K562 (cell line): ENCODE measurements at regions not wholly inside any gene's neighbourhood (a gene's known extent, or its start where the extent isn't known, plus 50 kb on each side); places are given as distances from the start of the nearest gene placed in this dataset.

Source experiments
- ATAC-seq: fragments of 200-7000 bp; cut with Tn5 transposase; 3 replicates; pipeline ENCODE4 v1.9.1; 2020; ENCODE audit warnings: moderate library complexity
- BruUV-seq: library from RNA; stranded (reverse); fragments of 400-500 nt; replicated peaks from 2 replicates; lab custom pipeline; 2021; lab: Mats Ljungman, UMichigan
- CTCF ChIA-PET: fragments of 300-600 bp; formaldehyde crosslinking; extraction: SDS; loops from one replicate; lab custom pipeline; 2021; ENCODE audit warnings: low intra/inter-chr PET ratio; lab: Yijun Ruan, JAX
- POLR2A ChIA-PET: fragments of 300-600, 350-650 bp; sonication (Branson Sonifier 250); formaldehyde crosslinking; extraction: SDS; loops from one replicate; lab custom pipeline; 2021; ENCODE audit warnings: antibody characterized with exemption, inconsistent platforms; lab: Yijun Ruan, JAX
- DNase-seq, 4 experiments: peaks; one replicate each; pipeline versions ENCODE4 v3.0.0 to v3.0.0-alpha.2; 2011 to 2018; ENCODE audit warnings: low spot score in 3 of 4, mixed read lengths in 3 of 4; ENCODE audit errors: extremely low read depth in 1 of 4
- FAIRE-seq: peaks from 2 replicates; lab custom pipeline; 2011; peaks lifted over from hg19 to GRCh38; lab: Jason Lieb, UNC
- H2AFZ ChIP-seq: 2 replicates; pipeline ENCODE4 v1.6.0; 2011; ENCODE audit warnings: low read depth, low read length, control low read depth, inconsistent platforms
- H3K27ac ChIP-seq: fragments of 200-600 bp; 3 replicates; pipeline ENCODE4 v1.8.0; 2011; ENCODE audit warnings: low read depth, mild to moderate bottlenecking, control low read depth, inconsistent platforms, low read length, moderate library complexity, mixed read lengths; ENCODE audit errors: extremely low read depth
- H3K27me3 ChIP-seq, 2 experiments: fragments of 300-600 bp in 1 of 2; 2 replicates in 1 of 2; 3 replicates in 1 of 2; pipeline versions ENCODE4 v1.6.0 to v1.8.0; 2011; ENCODE audit warnings: inconsistent platforms in 2 of 2, low read length in 2 of 2, mild to moderate bottlenecking in 1 of 2, mixed read lengths in 1 of 2, moderate library complexity in 1 of 2; ENCODE audit not compliant: control insufficient read depth in 2 of 2, insufficient read depth in 2 of 2
- H3K36me3 ChIP-seq: fragments of 300-600 bp; 3 replicates; pipeline ENCODE4 v1.8.0; 2011; ENCODE audit warnings: mild to moderate bottlenecking, low read length, inconsistent platforms; ENCODE audit not compliant: control insufficient read depth, insufficient read depth
- H3K4me1 ChIP-seq, 2 experiments: fragments of 200-600 bp in 1 of 2; replicated peaks in 1 of 2; 2 replicates in 1 of 2; 3 replicates in 1 of 2; pipeline versions ENCODE4 v1.5.1 to v1.8.0; 2011; ENCODE audit warnings: inconsistent platforms in 2 of 2, low read length in 2 of 2, mild to moderate bottlenecking in 1 of 2, mixed read lengths in 1 of 2, moderate library complexity in 1 of 2; ENCODE audit not compliant: control insufficient read depth in 2 of 2, insufficient read depth in 2 of 2
- H3K4me2 ChIP-seq: 2 replicates; pipeline ENCODE4 v1.6.1; 2011; ENCODE audit warnings: low read length, control low read depth, inconsistent platforms, mixed read lengths; ENCODE audit not compliant: insufficient read depth
- H3K4me3 ChIP-seq: fragments of 200-600 bp; sonication (generic), shearing (Covaris generic); 2 replicates; pipeline ENCODE4 v1.5.1; 2016; ENCODE audit warnings: control low read depth, inconsistent platforms
- H3K79me2 ChIP-seq: fragments of 200-600 bp; 3 replicates; pipeline ENCODE4 v1.8.0; 2011; ENCODE audit warnings: low read length, inconsistent platforms; ENCODE audit not compliant: control insufficient read depth, insufficient read depth
- H3K9ac ChIP-seq, 2 experiments: 2 replicates each; pipeline versions ENCODE4 v1.6.0 to v1.6.1; 2011; ENCODE audit warnings: low read depth in 2 of 2, low read length in 2 of 2, control low read depth in 1 of 2, inconsistent platforms in 1 of 2, mild to moderate bottlenecking in 1 of 2, mixed read lengths in 1 of 2; ENCODE audit not compliant: insufficient read depth in 1 of 2
- H3K9me1 ChIP-seq: one replicate; pipeline ENCODE4 v1.6.0; 2011; ENCODE audit warnings: inconsistent platforms, mild to moderate bottlenecking, low read length, moderate library complexity; ENCODE audit not compliant: control insufficient read depth, insufficient read depth
- H3K9me3 ChIP-seq: replicated peaks from 2 replicates; pipeline ENCODE4 v1.5.1; 2011; ENCODE audit warnings: low read depth, low read length, inconsistent platforms; ENCODE audit not compliant: control insufficient read depth, insufficient read depth
- H4K20me1 ChIP-seq: replicated peaks from 2 replicates; pipeline ENCODE4 v1.6.1; 2011; ENCODE audit warnings: low read length, inconsistent platforms, mixed read lengths; ENCODE audit not compliant: control insufficient read depth, insufficient read depth
- BCL6 ChIP-seq: fragments of 250-450 bp; sonication (Bioruptor Pico); IDR thresholded peaks from 2 replicates; pipeline ENCODE4 v1.4.0; 2020
- BHLHE40 ChIP-seq: IDR thresholded peaks from 2 replicates; pipeline ENCODE4 v1.6.1; 2011; ENCODE audit warnings: low read length, improper control_type of control experiment
- CBFA2T3 ChIP-seq: fragments of 450-650 bp; IDR thresholded peaks from 2 replicates; pipeline ENCODE4 v1.6.1; 2017
- KHSRP ChIP-seq: fragments of 450-650 bp; IDR thresholded peaks from 2 replicates; pipeline ENCODE4 v1.6.1; 2017
- KLF1 ChIP-seq: fragments of 450-650 bp; IDR thresholded peaks from 2 replicates; pipeline ENCODE4 v1.6.1; 2016; ENCODE audit warnings: missing genetic modification characterization, missing compliant biosample characterization
- NCOA2 ChIP-seq, 2 experiments: fragments of 450-650 bp; IDR thresholded peaks; 2 replicates each; pipeline ENCODE4 v1.6.1; 2018; ENCODE audit warnings: mild to moderate bottlenecking in 2 of 2, moderate library complexity in 1 of 2; ENCODE audit not compliant: partially characterized antibody in 2 of 2
- NFXL1 ChIP-seq: fragments of 450-650 bp; formaldehyde crosslinking; IDR thresholded peaks from 2 replicates; pipeline ENCODE4 v1.4.0; 2021; ENCODE audit warnings: mild to moderate bottlenecking
- PML ChIP-seq: IDR thresholded peaks from 2 replicates; pipeline ENCODE4 v1.6.1; 2012; ENCODE audit warnings: low read length, inconsistent platforms
- POLR3G ChIP-seq: IDR thresholded peaks from 2 replicates; pipeline ENCODE4 v1.6.1; 2011; ENCODE audit not compliant: insufficient read length, insufficient replicate concordance; ENCODE audit errors: extremely low read depth
- RB1 ChIP-seq: fragments of 450-650 bp; IDR thresholded peaks from 2 replicates; pipeline ENCODE4 v1.6.1; 2017; ENCODE audit warnings: low read depth, mild to moderate bottlenecking
- RBM14 ChIP-seq: fragments of 200-400 bp; formaldehyde crosslinking; IDR thresholded peaks from 2 replicates; pipeline ENCODE4 v1.6.1; 2018; ENCODE audit warnings: low read depth, mild to moderate bottlenecking, low read length, moderate library complexity, borderline replicate concordance; ENCODE audit not compliant: insufficient read depth
- SP2 ChIP-seq: IDR thresholded peaks from 2 replicates; pipeline ENCODE4 v1.6.1; 2011; ENCODE audit warnings: mild to moderate bottlenecking, low read depth, low read length, moderate library complexity; ENCODE audit not compliant: poor library complexity, severe bottlenecking; ENCODE audit errors: extremely low read depth
- TARDBP ChIP-seq: fragments of 450-650 bp; IDR thresholded peaks from 2 replicates; pipeline ENCODE4 v1.6.1; 2016
- XRCC4 ChIP-seq: IDR thresholded peaks from one replicate; pipeline ENCODE4 v1.6.1; 2011; ENCODE audit not compliant: insufficient read depth, insufficient read length; ENCODE audit errors: extremely low read depth
- ZBTB1 ChIP-seq: sonication (generic); formaldehyde crosslinking; IDR thresholded peaks from 2 replicates; pipeline ENCODE4 v1.8.1; 2023; ENCODE audit warnings: missing genetic modification reagents, low read depth, mild to moderate bottlenecking, borderline replicate concordance
- ZBTB17 ChIP-seq: fragments of 450-650 bp; formaldehyde crosslinking; IDR thresholded peaks from 2 replicates; pipeline ENCODE4 v1.4.0; 2020; ENCODE audit warnings: mild to moderate bottlenecking
- ZNF124 ChIP-seq: sonication (generic); formaldehyde crosslinking; IDR thresholded peaks from 2 replicates; pipeline ENCODE4 v1.8.1; 2022; ENCODE audit warnings: missing genetic modification reagents
- ZNF212 ChIP-seq: fragments of 450-650 bp; formaldehyde crosslinking; IDR thresholded peaks from 2 replicates; pipeline ENCODE4 v1.4.0; 2020; ENCODE audit warnings: mild to moderate bottlenecking
- ZNF217 ChIP-seq: sonication (generic); formaldehyde crosslinking; IDR thresholded peaks from 2 replicates; pipeline ENCODE4 v1.8.0; 2022; ENCODE audit warnings: mild to moderate bottlenecking, missing genetic modification reagents
- ZNF280B ChIP-seq: fragments of 250-450 bp; sonication (Bioruptor Pico); IDR thresholded peaks from 2 replicates; pipeline ENCODE4 v1.5.1; 2021; ENCODE audit warnings: mild to moderate bottlenecking
- ZNF354B ChIP-seq: fragments of 250-450 bp; sonication (Bioruptor Pico); IDR thresholded peaks from 2 replicates; pipeline ENCODE4 v1.4.0; 2020
- ZNF77 ChIP-seq: fragments of 250-450 bp; sonication (Bioruptor Pico); IDR thresholded peaks from 2 replicates; pipeline ENCODE4 v1.5.0; 2020
- WGBS: fragments of 100-300 bp; shearing (Covaris generic); methylation state at CpG from one replicate; pipeline ENCODE4 v1.1.6; 2016; ENCODE audit warnings: low coverage, mixed read lengths; ENCODE audit not compliant: insufficient coverage; ENCODE audit errors: missing lambda C conversion rate; 5-methylcytosine and 5-hydroxymethylcytosine counted together
- in situ Hi-C: fragments of 300-500 bp; cut with MboI; formaldehyde crosslinking; loops from 4 replicates; pipeline ENCODE4 v1.15.0; 2018; ENCODE audit warnings: inconsistent platforms, mixed read lengths
- intact Hi-C: fragments of 100-400 bp; cut with micrococcal nuclease; formaldehyde crosslinking; loops from 2 replicates; pipeline ENCODE4 v1.14.2; 2022

- TF ChIP-seq POLR3G (no peak), SP2 (no peak), PML (no peak)
- TF ChIP-seq, all 486 proteins: peak for 0
These were observed 178.7 kb upstream of the EMCN start (continued) for GRCh38 chr4:100696531-100696930.

- no peaks in the 10 kb centered on the region for H3K9me3 ChIP-seq
- POLR2A ChIA-PET: no interaction called here
- no peaks in the 10 kb centered on the region for H4K20me1 ChIP-seq
- no peaks in the 10 kb centered on the region for H3K9me1 ChIP-seq
- no peaks in the 10 kb centered on the region for H3K36me3 ChIP-seq
- in situ Hi-C loops: no loop called here
- TF ChIP-seq NFXL1 (no peak), ZBTB1 (CRISPR knock-in tag) (no peak), TARDBP (no peak), NCOA2 (IDR thresholded peaks at IDR 0.05; ENCODE audit: partially characterized antibody in 2 of 2) (no peak), ZNF124 (CRISPR knock-in tag) (no peak), RBM14 (no peak), CBFA2T3 (no peak), BHLHE40 (no peak), ZNF354B (CRISPR knock-in tag) (no peak), ZNF212 (no peak), ZBTB17 (CRISPR knock-in tag) (no peak), ZNF280B (CRISPR knock-in tag) (no peak), KLF1 (no peak), KHSRP (no peak), XRCC4 (no peak), ZNF217 (no peak), RB1 (no peak), BCL6 (CRISPR knock-in tag) (no peak), ZNF77 (CRISPR knock-in tag) (no peak)
- no TSS peak for BruUV-seq
- FAIRE-seq (no peak), DNase-seq (no peak), ATAC-seq (no peak)
- H3K79me2 ChIP-seq: no peaks in the 10 kb centered on the region
- intact Hi-C loops: no loop called here
- H3K4me3 ChIP-seq: no peak overlapping the region
- no peak overlapping the region for H3K4me2 ChIP-seq
- H3K27me3 ChIP-seq: no peaks in the 10 kb centered on the region
- H3K4me1 ChIP-seq: no peaks in the 10 kb centered on the region
- no peak overlapping the region for H3K27ac ChIP-seq
- WGBS: 0% methylated on average over 1 of the region's 1 CpG
- H2AFZ ChIP-seq: no peak overlapping the region
- CTCF ChIA-PET: no interaction called here
- H3K9ac ChIP-seq: no peak overlapping the region
These were observed 178.0 kb upstream of the EMCN start for GRCh38 chr4:100695871-100696270.
